Activated CD4-positive, alpha-beta T cell treated with anti-CD3 and anti-CD28 coated beads, Interleukin-2, amount 50 U/mL, for 16 hours (primary cell): ENCODE measurements at regions not wholly inside any gene's neighbourhood (a gene's known extent, or its start where the extent isn't known, plus 50 kb on each side); places are given as distances from the start of the nearest gene placed in this dataset.
A peak's percentile ranks its signal among the peaks of the same experiment; 100 is the strongest.

Source experiments
- DNase-seq: peaks from one replicate; pipeline ENCODE4 v3.0.0-alpha.2; 2020

DNA sequence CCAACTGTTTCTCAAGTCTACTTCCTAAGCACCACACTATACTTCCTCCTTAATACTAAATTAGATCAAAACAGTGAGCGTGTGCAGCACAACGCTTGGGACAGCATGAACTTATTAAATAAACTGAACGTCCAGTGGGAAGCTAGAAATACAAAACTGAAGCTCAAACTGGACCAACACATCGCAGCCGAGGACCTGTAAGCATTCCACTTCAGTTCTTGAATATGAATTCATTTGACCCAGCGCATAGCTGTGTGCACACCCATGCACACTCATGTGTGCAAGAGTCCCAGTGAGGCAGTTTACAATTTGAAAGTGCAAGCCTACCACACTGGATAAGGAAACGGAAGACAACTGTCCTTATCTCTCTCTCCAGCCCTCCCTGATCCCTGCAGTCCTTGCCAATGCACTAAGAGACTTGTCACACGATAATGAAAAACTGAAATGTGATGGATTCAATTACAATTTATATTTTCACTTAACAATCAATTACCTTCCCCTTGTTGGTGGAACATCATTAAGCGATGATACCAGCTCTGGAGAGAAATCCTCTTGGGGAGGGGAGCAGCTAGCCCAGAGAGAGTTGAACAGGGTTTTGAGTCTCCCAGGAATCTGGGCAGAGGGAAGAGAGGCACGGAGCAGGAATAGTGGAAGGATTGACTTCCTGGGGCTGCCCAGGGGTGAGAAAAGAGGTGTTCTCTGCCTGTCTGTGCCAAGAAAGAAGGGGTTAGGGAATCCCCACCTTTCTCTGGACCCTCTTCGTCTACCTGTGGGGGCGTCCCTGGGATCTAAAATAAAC is 186.5 kb upstream of the KLHL29 start:
- DNase-seq: no peak

DNA sequence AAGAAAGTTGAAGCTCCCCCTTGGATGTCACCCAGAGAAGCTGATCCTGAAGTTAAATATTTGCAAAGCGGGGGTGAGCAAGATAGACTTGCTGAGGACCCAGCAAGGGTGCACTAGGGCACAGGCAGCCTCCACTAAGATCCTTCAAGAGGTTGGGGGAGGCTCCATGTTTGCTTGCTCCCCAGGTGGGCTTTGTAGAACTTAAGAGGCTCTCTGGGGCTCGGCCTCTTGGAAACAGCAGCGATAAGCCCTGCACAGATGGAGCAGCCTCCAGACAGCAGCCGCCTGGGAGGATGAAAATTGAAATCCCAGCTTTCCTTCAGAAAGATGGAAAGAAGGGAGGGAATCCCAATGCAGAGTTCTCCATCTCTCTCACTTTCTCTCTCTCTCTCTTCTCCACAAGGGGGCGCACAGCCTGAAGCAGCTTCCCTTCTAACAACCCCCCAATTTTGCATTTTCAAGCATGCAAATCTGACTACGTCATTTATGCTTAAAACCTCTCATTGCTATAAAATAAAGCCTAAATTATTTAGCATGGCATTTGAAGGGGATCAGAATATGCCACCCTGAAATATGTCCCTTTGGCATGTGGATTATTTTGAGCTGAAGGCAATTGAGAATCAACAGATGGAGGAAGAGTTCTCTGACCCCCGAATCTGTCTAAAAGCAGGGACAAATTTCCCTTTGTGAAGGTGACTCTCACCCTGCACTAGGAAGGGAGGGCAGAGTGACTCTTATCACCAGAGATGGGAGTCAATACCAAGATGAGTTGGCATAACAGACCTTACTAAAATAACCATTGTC is 185.7 kb upstream of the KLHL29 start:
- DNase-seq: peak; percentile 5

DNA sequence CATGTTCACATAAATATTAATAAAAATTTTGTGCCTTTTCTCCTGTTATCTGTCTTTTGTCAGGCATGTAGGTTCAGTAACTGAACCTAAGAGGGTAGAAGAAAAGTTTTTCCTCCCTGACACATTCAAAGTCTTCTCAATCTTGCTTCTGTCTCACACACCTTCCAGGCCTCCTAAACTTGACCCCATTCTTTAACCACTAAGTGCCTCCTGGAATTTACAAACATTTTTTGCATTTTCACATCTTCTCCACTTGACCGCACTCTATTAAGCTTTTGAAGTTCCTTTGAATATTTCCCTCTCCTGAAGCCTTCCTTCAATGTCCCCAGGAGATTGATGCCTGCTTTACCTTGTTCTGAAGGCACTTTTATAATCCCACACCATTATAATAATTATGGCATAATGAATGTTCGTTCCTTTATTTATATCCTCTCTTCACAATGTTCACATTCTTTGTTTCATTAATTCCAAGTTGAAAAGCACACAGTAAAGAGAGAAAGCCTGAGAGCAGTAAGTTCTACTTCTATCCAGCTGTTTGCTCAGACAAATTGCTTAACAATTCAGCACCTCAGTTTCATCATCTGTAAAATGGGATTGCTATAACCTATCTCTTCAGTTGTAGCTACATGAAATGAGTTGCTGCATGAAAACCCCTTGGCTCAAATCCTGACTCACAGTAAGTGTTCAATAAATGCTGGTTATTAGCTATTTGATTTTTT is 184.8 kb upstream of the KLHL29 start:
- no peak for DNase-seq

DNA sequence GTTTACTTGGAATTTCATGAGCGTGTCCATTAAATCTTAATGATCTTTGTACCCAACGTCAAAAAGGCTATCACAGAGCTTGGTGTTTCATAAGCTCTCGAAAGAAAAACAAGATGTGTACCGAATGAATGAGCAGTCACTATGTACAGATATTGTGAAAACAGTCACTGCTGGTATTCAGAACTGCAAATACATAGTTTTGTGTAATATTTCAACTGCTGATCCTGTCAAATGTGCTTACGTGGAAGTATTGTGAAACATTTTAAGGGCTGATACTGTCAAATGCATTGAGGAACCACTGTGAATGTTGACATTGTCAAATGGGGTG is 184.2 kb upstream of the KLHL29 start:
- no peak for DNase-seq

DNA sequence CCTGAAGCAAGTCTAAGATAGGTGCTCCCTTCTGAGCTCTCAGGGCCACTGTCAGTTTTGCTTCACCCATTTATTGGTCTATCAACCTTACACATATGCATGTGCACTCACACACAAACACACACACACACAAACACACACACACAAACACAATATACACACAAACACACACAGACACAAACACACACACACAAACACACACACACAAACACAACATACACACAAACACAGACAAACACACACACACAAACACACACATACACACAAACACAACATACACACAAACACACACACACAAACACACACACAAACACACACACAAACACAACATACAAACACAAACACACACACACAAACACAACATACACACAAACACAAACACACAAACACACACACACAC is 181.6 kb upstream of the KLHL29 start:
- no peak for DNase-seq

DNA sequence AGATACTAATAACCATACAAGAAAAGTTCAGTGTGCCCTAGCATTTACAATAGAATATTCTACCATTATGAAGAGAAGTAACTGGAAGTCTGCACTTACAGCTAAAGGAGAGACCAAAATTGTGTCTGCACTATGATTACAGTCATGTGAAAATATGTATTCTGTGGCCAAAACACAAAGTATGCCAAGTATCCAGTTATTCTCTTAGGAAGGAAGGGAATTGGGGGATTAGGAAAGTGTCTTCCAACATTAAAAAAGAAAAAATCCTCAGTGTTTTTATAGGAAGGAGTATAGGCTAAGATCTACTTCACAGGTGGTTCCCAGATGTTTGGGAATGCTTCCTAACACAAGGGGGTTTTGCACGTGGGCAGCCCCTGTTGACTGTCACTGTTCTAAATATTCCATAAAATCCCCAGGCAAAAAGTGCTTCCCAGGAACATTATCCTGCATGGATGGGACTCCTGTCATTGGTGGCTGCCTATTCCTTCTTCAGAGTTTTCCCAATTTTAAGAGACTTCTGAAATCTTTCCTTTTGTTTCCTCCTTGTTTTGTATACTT is 180.2 kb upstream of the KLHL29 start:
- no peak for DNase-seq

DNA sequence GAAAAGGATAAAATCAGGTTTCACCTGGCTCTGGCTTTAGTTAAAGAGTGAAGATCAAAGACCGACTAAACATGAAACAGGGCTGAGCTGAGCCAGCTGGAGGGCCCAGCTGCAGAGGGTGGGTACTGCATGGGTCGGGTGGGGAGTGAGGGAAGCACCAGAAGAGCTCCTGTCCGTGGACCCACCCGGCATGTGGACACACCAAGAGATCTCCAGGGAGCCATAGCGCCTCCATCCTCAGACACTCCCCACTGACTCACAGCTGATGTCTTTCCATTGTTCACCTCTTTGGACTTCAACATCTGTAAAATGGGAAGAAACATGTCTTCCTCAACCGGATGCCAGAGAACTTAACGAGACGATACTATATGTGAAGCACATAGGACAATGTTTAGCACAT is 178.3 kb upstream of the KLHL29 start:
- no peak for DNase-seq

DNA sequence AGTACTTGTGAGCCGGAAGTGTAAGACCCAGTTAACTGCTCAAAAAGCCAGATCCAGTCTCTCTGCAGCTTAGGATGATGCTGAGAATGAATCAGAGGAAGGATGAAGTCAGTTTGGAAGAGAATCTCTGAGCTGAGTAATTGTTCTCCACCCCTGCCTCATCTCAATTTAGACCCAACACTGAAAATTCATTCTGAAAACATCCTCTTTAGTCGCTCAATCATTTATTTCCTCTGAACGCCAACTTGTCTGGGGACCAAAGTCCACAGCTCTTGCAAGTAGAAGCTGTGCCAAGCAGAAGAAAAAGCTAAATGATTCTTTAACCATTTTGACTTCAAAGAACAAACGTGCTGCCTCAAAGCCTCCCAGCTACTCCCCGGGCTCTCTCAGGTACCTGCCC is 177.1 kb upstream of the KLHL29 start:
- DNase-seq: no peak

DNA sequence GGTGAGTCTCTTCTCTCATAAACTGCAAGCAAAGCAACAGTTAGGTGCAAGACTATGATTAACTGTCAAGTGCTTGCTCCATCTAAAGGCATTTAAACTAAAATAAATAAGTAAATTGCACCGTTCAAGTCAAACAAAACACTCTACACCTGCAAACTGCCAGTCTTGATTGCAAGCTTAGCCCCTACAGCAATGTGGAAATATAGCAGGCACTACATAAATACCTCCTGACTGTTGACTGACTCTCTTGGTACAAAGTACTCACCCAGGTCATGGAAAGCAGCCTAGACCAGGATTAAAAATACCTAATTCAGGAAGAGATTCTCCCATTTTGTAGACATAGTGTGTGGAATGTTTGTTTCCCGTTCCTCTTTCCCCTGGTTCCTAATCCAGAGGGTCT is 176.6 kb upstream of the KLHL29 start:
- DNase-seq: no peak

DNA sequence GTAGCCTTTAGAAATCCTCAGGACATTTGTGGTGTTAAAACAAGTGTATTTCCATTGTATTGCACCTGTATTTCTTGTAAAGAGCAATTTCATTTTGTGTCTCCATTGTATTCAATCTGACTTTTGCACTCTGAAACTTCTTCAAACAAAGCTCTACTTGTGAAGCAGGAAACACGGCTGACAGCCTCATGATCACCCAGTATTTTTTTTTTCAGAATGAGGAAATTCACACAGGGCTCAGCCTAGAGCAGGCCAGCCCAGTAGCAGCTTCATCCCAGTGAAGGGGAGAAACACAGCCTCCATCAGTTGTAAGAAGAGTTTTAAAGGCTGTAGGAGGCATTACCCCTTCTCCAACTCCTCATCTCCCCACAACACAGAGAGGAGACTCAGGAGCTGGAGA is 175.9 kb upstream of the KLHL29 start:
- no peak for DNase-seq

DNA sequence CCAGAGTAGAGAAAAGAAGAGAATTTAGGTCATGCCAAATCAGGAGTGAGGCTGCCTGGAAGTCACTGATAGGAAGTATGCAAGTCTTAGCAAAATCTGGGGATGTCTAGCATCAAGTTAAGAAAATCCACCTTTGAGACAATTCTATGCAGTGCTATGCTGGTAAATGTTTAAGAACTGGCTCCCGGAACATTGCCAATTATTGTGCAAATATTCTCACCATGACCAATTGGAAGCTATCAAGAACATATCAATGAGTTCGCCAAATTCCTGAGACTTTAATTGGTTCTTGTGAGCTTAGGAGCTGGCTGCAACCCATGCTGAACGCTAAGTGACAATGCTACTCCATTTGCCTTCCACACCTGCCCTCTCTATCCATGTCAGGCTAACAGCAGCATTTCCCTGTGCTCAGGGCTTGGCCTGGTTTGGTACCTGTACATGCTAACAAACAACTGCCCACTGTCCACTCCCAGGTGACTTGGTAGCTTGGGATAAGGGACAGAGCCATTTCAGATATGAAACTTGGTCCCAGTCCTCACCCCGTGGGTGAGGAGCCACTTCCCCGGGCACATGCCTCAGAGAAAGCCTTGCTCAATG is 172.9 kb upstream of the KLHL29 start:
- DNase-seq: no peak

DNA sequence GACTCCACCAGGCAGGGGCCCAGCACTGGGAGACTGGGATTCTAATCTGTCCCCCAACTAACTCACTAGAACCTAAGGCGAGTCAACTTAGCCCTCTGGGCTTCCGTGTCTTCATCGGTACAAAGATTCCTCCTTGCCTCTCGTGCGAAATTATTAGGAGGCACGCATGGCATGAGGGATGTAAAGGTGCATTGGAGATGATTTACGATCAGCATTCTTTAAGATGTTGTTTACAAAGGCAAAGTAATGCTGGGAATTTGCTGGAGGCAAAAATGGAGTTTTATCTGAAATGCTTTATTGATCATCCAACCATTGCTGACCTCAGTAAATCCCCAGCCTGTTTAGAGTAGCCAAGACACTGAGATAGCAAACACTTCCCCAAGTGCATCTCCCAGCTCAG is 171.8 kb upstream of the KLHL29 start:
- DNase-seq: no peak

DNA sequence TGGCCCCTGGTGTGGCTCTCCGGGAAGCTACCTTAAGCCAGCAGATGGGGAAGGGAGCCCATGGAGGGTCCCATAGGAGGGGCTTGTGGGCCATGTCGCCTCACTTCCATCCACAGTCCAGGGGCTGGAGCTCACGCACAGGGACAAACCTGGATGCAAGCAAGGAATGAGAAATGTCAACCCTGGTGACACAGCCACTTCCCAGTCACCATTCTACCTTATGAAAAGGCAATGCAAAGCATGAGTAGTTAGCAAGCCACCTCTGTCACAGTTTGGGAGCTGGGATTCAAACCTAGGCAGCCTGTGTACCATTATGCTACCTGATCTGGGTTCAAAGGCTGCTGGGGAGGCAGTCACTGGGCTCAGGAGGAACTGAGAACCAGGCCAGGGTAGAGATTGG is 170.0 kb upstream of the KLHL29 start:
- no peak for DNase-seq

DNA sequence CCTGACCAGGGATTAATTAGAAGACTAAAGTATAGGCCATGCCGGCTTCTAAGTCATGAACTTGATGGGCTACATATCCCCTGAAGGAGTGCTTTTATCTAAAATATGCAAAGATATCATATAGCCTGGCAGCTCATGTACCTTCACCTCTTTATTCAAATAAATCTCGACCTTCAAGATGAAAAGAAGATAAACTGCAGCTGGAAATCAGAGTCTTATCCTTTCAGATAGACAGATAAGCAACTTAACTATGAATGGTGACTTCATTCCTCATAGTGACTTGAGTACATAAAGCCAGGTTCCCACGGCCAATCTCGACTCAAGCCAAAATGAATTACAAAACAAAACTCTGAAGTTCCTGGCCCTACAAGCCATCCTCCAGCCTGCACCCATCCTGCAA is 165.3 kb upstream of the KLHL29 start:
- DNase-seq: no peak

DNA sequence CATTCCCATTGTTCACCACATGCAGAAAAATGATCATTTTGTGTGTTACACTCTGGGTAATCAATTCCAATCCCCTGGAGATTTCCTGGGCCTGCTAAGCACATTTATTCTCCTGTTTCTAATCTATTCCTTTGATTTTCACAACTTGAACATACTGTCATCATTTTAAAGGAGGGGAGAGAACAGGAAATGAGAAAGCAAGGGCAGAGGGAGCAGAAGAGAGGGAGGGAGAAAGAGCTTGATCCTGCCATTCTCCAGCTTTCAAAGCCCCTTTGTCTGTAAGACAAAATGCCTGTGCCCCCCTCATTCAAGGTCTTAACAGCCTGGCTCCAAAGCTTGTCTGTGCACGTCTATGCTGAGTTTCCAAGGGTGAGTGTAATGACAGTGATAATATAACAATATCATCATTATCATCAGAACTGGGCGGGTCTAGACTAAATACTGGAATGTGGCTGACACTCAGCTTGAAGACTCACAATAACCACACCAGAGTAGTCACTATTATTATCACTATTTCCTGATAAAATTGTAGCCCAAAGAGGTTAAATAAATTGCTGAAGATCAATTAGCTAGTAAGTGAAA is 164.4 kb upstream of the KLHL29 start:
- DNase-seq: no peak

DNA sequence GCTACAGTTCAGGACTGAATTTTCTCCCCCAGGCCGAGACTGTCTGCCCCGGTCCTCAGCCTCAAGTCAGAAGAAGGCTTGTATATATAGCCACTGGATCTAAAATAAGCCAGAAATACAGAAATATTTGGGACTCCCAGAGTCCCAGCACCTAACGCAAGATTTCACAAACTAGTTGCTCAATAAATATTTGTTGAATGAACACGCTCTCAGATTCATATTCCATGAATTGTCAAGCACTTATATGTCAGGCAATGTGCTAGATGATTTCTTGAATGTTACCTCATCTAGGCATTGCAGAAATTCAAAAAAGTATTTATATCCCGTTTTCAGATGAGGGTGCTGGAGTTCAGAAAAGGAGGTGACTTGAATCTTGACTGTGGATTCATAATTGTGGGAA is 163.7 kb upstream of the KLHL29 start:
- DNase-seq: no peak

DNA sequence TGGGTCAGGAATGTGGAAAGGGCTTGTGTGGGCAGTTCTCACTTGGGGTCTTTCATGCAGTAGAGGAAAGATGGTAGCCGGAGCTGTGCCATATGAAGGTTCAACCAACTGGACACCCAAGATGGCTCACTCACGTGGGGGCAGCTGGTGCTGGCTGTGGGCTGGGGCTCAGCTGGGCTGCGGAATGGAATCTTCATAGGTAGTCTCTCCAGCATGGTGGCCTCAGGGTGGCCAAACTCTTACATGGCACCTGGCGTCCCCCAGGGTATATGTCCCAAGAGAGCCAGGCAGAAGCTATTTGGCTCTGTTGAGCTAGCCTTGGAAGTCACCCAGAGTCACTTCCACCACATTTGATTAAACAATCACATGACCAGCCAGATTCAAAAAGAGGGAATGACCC is 163.1 kb upstream of the KLHL29 start:
- DNase-seq: no peak

DNA sequence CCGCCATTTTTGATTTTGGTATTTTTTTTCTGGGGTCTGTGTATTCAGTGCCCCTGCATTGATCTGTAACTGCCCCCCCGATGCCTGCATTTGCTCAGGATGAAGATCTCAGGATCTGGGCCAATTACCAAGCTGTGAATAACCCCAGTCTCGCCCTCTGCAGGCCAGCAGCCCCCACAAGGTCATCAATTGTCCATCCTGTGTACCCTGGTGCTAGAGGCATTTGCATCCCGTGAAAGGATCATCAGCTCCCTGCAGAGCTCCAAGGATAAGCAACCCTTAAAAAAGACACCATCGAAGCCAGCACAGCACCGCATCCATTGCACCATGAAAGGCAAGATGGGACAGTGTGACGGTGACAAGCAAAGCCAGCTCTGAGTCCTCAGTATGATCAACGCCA is 154.1 kb upstream of the KLHL29 start:
- DNase-seq: no peak

DNA sequence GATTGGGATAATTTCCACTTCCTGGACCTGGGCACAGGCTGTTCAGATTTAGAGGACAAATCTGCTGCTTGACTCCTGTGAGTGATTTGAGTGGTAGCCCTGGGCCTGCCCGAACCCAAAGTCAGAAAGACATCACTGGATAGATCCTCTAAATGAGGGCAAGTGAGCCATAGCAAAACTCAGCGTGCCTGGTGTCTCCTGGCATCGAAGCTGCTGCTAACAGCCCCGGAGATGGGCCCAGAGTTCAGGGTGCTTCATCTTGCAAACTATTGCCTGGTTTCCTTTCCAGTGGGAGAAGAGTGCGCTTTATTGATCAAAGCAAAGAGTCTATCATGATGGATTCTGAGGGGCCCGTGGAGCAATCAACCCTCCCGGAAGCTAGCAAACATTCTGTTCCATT is 153.1 kb upstream of the KLHL29 start:
- no peak for DNase-seq

DNA sequence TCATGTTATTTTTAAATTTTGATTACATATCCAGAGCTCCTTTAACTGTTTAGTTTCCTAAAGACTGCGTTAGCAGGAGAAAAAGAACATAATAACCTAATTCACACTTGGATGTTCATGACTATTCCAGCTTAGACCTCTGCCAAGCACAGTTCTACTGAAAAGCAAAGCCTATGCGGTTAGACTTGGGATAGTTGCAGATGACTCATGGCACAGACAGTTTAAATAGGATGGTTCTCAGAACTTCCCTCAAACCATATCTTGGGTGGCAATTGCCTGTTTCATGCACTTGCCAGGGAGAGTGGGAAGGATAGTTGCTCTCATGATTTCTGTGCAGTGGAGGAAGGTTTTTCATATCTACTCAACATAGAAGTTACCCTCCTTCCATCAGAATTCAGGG is 149.7 kb upstream of the KLHL29 start:
- DNase-seq: no peak

DNA sequence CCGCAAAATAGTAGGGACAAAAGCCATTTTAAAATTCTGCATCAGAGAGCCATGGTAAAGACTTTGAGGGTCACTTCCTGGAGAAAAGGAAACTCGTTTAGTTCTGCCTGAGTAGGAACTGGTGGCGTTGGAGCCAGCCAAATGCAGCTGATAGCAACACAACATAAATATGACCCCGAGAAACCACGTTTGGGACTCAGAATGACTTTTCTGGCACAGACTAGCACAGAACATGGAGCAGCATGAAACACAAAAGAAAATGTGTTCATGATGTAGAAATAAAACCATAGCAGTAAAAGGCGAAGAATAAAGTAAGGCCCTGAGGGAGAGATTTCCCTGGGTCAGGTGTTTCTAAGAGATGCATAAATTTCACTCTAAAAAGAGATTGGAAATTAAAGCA is 149.2 kb upstream of the KLHL29 start:
- no peak for DNase-seq

DNA sequence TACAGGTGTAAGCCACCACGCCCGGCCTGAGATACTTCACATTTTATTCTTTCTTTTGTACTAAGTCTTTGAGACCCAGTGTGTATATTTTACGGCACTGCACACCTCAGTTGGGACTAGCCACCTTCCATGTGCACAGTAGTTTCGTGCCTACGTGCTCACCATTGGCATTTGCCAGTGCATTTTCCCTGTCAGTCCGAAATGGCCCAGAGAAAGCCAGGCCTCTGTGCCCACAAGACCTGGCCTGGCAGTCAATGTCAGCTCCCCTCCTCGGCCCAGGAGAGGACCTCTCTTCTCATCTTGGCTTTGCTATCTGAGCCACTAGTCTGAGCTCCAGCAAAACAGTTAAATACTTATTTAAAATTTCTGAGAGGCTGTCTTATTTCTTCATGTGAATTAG is 147.8 kb upstream of the KLHL29 start:
- no peak for DNase-seq
